IPS-18c (cell line): ENCODE measurements at regions not wholly inside any gene's neighbourhood (a gene's known extent, or its start where the extent isn't known, plus 50 kb on each side); places are given as distances from the start of the nearest gene placed in this dataset.

ENCODE experiments used
- H3K4me3 ChIP-seq: 2 replicates; pipeline ENCODE4 v1.7.0; 2013; ENCODE audit warnings: low read depth, mild to moderate bottlenecking, low read length, moderate library complexity; ENCODE audit not compliant: insufficient read depth
- H3K9me3 ChIP-seq: one replicate; pipeline ENCODE4 v1.6.1; 2013; ENCODE audit warnings: mild to moderate bottlenecking, low read length, moderate library complexity; ENCODE audit not compliant: control insufficient read depth, insufficient read depth

GRCh38 chr19:5213667-5214066 lies 126.9 kb downstream of the PTPRS start:
- Histone ChIP-seq H3K9me3 (no peaks in the 10 kb centered on the region), H3K4me3 (no peak overlapping the region)

- Histone ChIP-seq H3K9me3 (no peaks in the 10 kb centered on the region), H3K4me3 (no peak overlapping the region)
These were observed 128.5 kb downstream of the PTPRS start for GRCh38 chr19:5212101-5212500.

- no peaks in the 10 kb centered on the region for H3K9me3 ChIP-seq
- no peak overlapping the region for H3K4me3 ChIP-seq
These were observed 129.3 kb downstream of the PTPRS start for GRCh38 chr19:5211217-5211822.

- H3K9me3 ChIP-seq = no peaks in the 10 kb centered on the region
- no peak overlapping the region for H3K4me3 ChIP-seq
These were observed 130.1 kb downstream of the PTPRS start for GRCh38 chr19:5210556-5210955.

GRCh38 chr19:5207806-5208205 lies 132.8 kb downstream of the PTPRS start:
- Histone ChIP-seq H3K4me3 (no peak overlapping the region), H3K9me3 (no peaks in the 10 kb centered on the region)

- H3K9me3 ChIP-seq = no peaks in the 10 kb centered on the region
- no peak overlapping the region for H3K4me3 ChIP-seq
These were observed 133.9 kb downstream of the PTPRS start for GRCh38 chr19:5206751-5207075.

GRCh38 chr19:5205937-5206750 lies 134.5 kb downstream of the PTPRS start:
- no peak overlapping the region for H3K4me3 ChIP-seq

GRCh38 chr19:5205381-5205780 lies 135.2 kb downstream of the PTPRS start:
- Histone ChIP-seq H3K9me3 (no peaks in the 10 kb centered on the region), H3K4me3 (no peak overlapping the region)

More at GRCh38 chr19:5205937-5206750, 134.5 kb downstream of the PTPRS start:
- no peaks in the 10 kb centered on the region for H3K9me3 ChIP-seq

GRCh38 chr19:5204212-5204611 lies 136.4 kb downstream of the PTPRS start:
- Histone ChIP-seq H3K9me3 (no peaks in the 10 kb centered on the region), H3K4me3 (no peak overlapping the region)
